ENCODE measurements at regions not wholly inside any gene's neighbourhood (a gene's known extent, or its start where the extent isn't known, plus 50 kb on each side); places are given as distances from the start of the nearest gene placed in this dataset.

DNA sequence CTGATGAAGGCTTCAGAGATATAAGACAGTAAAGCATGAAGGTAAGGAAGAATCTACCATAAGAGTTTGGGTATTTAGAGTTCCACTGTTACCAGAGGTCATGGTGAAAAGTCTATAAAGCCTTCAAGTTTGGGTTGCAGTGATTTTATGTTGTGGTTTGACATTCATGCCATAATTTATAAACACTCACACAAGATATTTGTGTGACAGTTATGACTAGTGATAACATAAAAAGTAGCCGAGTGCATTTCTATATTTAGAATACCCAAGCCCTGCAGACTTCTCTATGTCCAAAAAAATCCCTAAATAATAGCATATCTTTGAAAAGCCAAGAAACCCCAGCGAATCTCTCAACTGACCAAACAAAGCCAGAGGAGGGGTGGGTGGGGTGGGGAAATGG, 229.9 kb downstream of the CXCL12 start:
- H3K27me3 ChIP-seq = no peaks in the 10 kb centered on the region
- TF ChIP-seq POLR2A (IDR thresholded peaks at IDR 0.05) (no peak), EP300 (IDR thresholded peaks at IDR 0.05) (no peak)
- TF ChIP-seq, protein P1, sequence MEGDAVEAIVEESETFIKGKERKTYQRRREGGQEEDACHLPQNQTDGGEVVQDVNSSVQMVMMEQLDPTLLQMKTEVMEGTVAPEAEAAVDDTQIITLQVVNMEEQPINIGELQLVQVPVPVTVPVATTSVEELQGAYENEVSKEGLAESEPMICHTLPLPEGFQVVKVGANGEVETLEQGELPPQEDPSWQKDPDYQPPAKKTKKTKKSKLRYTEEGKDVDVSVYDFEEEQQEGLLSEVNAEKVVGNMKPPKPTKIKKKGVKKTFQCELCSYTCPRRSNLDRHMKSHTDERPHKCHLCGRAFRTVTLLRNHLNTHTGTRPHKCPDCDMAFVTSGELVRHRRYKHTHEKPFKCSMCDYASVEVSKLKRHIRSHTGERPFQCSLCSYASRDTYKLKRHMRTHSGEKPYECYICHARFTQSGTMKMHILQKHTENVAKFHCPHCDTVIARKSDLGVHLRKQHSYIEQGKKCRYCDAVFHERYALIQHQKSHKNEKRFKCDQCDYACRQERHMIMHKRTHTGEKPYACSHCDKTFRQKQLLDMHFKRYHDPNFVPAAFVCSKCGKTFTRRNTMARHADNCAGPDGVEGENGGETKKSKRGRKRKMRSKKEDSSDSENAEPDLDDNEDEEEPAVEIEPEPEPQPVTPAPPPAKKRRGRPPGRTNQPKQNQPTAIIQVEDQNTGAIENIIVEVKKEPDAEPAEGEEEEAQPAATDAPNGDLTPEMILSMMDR (IDR thresholded peaks at IDR 0.05) = no peak

DNA sequence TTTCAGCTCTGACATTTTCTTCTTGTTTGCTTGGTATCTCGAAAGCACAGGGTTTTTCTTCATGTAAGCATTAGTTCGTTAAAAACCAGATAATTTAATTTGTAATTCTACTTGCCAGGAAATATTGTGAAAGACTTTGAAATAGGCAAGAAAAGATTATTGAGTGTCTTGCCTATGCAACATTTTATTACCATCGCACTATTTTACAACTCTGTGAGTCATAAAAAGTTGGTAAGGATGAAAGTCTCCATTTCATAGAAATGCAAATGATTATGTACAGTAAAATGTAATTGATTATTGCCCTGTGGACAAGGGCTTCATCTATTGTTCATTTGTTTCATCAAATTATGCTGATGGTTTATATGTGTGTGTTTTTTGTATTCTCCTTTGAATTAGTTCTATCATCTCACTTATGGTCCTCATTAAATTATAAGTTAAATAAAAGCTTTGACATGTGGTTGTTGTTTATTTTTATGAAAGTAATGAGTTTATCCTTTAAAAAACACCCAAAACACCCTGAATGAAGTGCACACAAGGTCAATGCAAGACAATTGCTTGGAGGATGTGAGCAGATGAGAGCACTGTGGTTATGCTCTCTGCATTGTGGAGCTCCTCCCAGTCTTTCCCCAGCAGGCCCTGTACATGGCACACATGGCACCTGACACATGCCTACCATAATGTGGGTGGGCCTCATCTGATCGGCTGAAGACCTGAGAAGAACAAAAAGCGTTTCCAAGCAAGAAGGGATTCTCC, 230.8 kb downstream of the CXCL12 start:
- TF ChIP-seq POLR2A (IDR thresholded peaks at IDR 0.05) (no peak), EP300 (IDR thresholded peaks at IDR 0.05) (no peak)
- TF ChIP-seq, protein P1 (IDR thresholded peaks at IDR 0.05) = no peak
- Histone ChIP-seq H3K4me1 (no peaks in the 10 kb centered on the region), H3K4me3 (no peak overlapping the region), H3K9me3 (peaks cover 0 to 48% (median 1%) of the 10 kb centered on the region in 4 donors), H3K27ac (no peak overlapping the region), H3K36me3 (no peaks in the 10 kb centered on the region), H3K27me3 (no peaks in the 10 kb centered on the region)
- no peak for DNase-seq (ENCODE audit: low spot score in 2 of 2)
- WGBS, 2 donors = 74 to 80% methylated on average over 5 of the region's 5 CpGs

More for the DNA sequence above, 229.9 kb downstream of the CXCL12 start:
- H3K27ac ChIP-seq = no peak overlapping the region
- peaks cover 0 to 43% (median 1%) of the 10 kb centered on the region in 4 donors for H3K9me3 ChIP-seq
- no peak for DNase-seq (ENCODE audit: low spot score in 2 of 2)
- H3K4me1 ChIP-seq = no peaks in the 10 kb centered on the region
- no peaks in the 10 kb centered on the region for H3K36me3 ChIP-seq
- no peak overlapping the region for H3K4me3 ChIP-seq
- WGBS, 2 donors = 63 to 64% methylated on average over 2 of the region's 2 CpGs

DNA sequence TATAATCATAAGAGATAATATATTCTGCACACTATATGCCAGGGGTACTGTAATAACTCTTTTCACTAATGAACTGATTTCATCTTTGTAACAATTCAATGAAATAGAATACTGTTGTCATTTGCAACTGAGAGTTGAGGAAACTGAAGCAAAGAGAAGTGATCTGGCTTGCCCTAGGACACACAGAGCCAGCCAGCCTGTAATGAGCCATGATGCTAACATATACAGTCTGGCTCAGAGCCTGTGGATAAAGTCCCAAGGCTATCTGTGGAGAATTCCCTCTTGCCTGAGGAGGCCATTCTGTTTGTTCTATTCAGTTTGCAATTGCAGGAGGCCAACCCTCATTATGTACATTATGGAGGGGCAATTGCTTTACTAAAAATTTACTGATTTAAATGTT, 241.3 kb downstream of the CXCL12 start:
- Histone ChIP-seq H3K4me3 (no peak overlapping the region), H3K4me1 (no peaks in the 10 kb centered on the region), H3K36me3 (no peaks in the 10 kb centered on the region), H3K27me3 (no peaks in the 10 kb centered on the region), H3K27ac (no peak overlapping the region), H3K9me3 (peaks cover 0 to 19% (median 0%) of the 10 kb centered on the region in 4 donors)
- no peak for DNase-seq (ENCODE audit: low spot score in 2 of 2)
- TF ChIP-seq, protein P1 (IDR thresholded peaks at IDR 0.05) = no peak
- TF ChIP-seq EP300 (IDR thresholded peaks at IDR 0.05) (no peak), POLR2A (IDR thresholded peaks at IDR 0.05) (no peak)

DNA sequence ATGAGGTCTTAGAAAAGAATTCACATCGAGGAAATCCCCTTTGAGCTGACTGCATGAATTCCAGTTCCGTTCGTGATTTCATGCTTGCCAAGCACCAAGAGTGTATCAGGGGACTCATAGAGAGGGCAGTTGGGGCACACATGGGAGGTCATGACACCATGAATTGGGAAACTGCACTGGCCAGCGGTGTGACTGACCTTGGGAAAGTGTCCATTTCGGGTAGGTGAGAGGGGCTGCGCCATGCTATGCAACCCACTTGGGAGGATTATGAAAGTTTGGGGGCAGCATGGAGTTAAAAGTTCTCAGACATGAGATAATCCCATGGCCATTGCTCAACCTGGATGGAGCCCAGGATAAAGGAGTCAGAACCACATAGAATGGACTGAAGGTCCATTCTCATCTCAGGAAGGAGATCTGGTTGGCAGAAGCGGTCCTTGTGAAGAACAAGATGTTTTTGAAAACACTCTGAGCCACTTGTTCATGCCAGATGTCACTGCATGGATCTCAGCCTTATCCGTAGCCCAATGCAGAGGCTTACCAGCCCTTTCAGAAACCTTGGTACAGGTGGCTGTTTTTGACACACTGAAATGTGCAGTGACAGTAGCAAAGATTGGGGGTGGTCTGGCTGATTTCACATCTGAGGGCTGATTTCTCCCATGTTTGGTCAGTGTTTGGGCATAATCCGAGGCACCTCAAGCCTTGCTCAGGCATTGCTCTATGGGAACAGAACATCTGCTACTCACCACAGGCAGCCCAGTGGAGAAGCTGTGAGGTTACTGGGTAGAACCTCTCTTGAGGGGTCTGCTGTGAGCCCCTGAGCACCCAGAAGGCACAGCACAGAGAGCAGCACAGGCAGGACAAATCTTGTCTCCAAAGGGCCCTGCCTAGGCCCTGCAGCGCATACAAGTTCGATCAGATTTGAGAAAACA, 252.3 kb downstream of the CXCL12 start:
- no peaks in the 10 kb centered on the region for H3K9me3 ChIP-seq
- H3K4me1 ChIP-seq = peaks cover 0 to 9% (median 0%) of the 10 kb centered on the region in 4 donors
- 59 to 60% methylated on average over 11 of the region's 11 CpGs for WGBS, 2 donors
- H3K27ac ChIP-seq = peak overlapping the region in 1 of 4 donors; percentile 30
- H3K36me3 ChIP-seq = no peaks in the 10 kb centered on the region
- TF ChIP-seq EP300 (IDR thresholded peaks at IDR 0.05) = peak in 1 of 2 donors; percentile 92
- TF ChIP-seq, protein P1 (IDR thresholded peaks at IDR 0.05) = no peak
- peak; percentile 66 to 89 for DNase-seq (ENCODE audit: low spot score in 2 of 2)
- H3K27me3 ChIP-seq = no peaks in the 10 kb centered on the region
- H3K4me3 ChIP-seq = no peak overlapping the region

DNA sequence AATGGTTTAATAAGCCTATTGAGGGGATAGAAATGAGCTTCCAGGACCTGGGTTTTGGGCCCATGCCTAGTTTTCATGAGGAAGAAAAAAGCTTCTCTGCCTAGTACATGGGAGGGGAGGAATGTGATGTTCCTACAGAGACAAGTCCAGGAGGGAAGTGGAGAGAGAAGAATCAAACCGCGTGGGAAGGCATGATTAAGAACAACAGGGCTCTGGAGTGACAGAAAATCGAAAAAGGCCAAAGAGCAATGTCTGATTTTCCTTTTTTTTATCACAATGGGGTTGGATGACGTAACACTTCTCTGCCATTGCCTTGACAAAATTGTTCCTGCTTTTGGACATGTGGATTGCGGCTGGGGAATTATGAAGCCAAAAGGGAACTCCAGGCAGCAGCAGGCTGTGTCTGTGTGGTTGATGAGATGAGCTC, 258.6 kb downstream of the CXCL12 start:
- Histone ChIP-seq H3K9me3 (peaks cover 0 to 8% (median 0%) of the 10 kb centered on the region in 4 donors), H3K4me3 (no peak overlapping the region), H3K4me1 (peaks cover 0 to 4% (median 0%) of the 10 kb centered on the region in 4 donors), H3K36me3 (no peaks in the 10 kb centered on the region), H3K27me3 (no peaks in the 10 kb centered on the region), H3K27ac (peak overlapping the region in 2 of 4 donors; percentile 6 to 48)
- 64 to 65% methylated on average over 5 of the region's 5 CpGs for WGBS, 2 donors
- TF ChIP-seq, protein P1 (IDR thresholded peaks at IDR 0.05) = no peak
- peak in 1 of 2 donors; percentile 58 for TF ChIP-seq EP300 (IDR thresholded peaks at IDR 0.05)
- DNase-seq (ENCODE audit: low spot score in 2 of 2) = peak; percentile 24 to 61

Data from tibial nerve (tissue), 4 donors.